CD8-positive, alpha-beta memory T cell (primary cell): ENCODE measurements at regions not wholly inside any gene's neighbourhood (a gene's known extent, or its start where the extent isn't known, plus 50 kb on each side); places are given as distances from the start of the nearest gene placed in this dataset.

Experiments used
- CTCF ChIA-PET: fragments of 350-600 bp; sonication (Branson Sonifier 250); formaldehyde crosslinking; loops from one replicate; lab custom pipeline; 2021; ENCODE audit warnings: antibody characterized with exemption; lab: Charles Lee
- POLR2A ChIA-PET: fragments of 350-600 bp; sonication (Branson Sonifier 250); formaldehyde crosslinking; loops from one replicate; lab custom pipeline; 2021; ENCODE audit warnings: antibody characterized with exemption; lab: Charles Lee
- DNase-seq, 5 donors: peaks; one replicate each; pipeline versions ENCODE4 v3.0.0 to v3.0.0-alpha.2; 2020 to 2022; ENCODE audit warnings: mixed read lengths in 1 of 5
- H3K27ac ChIP-seq: one replicate; pipeline ENCODE4 v1.7.0; 2013; ENCODE audit warnings: low read depth, mild to moderate bottlenecking, low read length, moderate library complexity
- H3K27me3 ChIP-seq: 2 replicates; pipeline ENCODE4 v1.7.0; 2013; ENCODE audit warnings: low read length, mild to moderate bottlenecking; ENCODE audit not compliant: insufficient read depth, poor library complexity, severe bottlenecking
- H3K36me3 ChIP-seq: 2 replicates; pipeline ENCODE4 v1.7.0; 2013; ENCODE audit warnings: mild to moderate bottlenecking, low read length, moderate library complexity; ENCODE audit not compliant: insufficient read depth
- H3K4me1 ChIP-seq: 2 replicates; pipeline ENCODE4 v1.7.0; 2013; ENCODE audit warnings: mild to moderate bottlenecking, low read length, moderate library complexity; ENCODE audit not compliant: insufficient read depth
- H3K4me3 ChIP-seq: 2 replicates; pipeline ENCODE4 v1.7.0; 2013; ENCODE audit warnings: mild to moderate bottlenecking, low read length
- H3K9me3 ChIP-seq: 2 replicates; pipeline ENCODE4 v1.7.0; 2013; ENCODE audit warnings: mild to moderate bottlenecking, low read length
- H3K27ac Mint-ChIP-seq, 8 donors: one replicate each; pipeline ENCODE4 v1.8.0; 2020 to 2021; ENCODE audit warnings: mixed read lengths in 8 of 8, mild to moderate bottlenecking in 6 of 8, inconsistent platforms in 3 of 8, moderate library complexity in 3 of 8
- H3K27me3 Mint-ChIP-seq, 2 donors: one replicate each; pipeline ENCODE4 v1.8.0; 2020 to 2021; ENCODE audit warnings: mixed read lengths in 2 of 2, mild to moderate bottlenecking in 1 of 2, moderate library complexity in 1 of 2
- H3K36me3 Mint-ChIP-seq, 3 donors: one replicate each; pipeline ENCODE4 v1.8.0; 2020 to 2021; ENCODE audit warnings: mixed read lengths in 3 of 3, inconsistent platforms in 1 of 3, mild to moderate bottlenecking in 1 of 3
- H3K4me1 Mint-ChIP-seq, 3 donors: one replicate each; pipeline ENCODE4 v1.8.0; 2020 to 2021; ENCODE audit warnings: mixed read lengths in 3 of 3, inconsistent platforms in 1 of 3, mild to moderate bottlenecking in 1 of 3
- H3K4me3 Mint-ChIP-seq, 7 donors: one replicate each; pipeline ENCODE4 v1.8.0; 2020 to 2021; ENCODE audit warnings: mixed read lengths in 7 of 7, mild to moderate bottlenecking in 6 of 7, moderate library complexity in 4 of 7, inconsistent platforms in 2 of 7
- H3K9me3 Mint-ChIP-seq, 5 donors: one replicate each; pipeline ENCODE4 v1.8.0; 2020 to 2022; ENCODE audit warnings: mixed read lengths in 5 of 5, mild to moderate bottlenecking in 3 of 5, moderate library complexity in 2 of 5, inconsistent platforms in 1 of 5

- no peaks in the 10 kb centered on the region for H3K4me1 ChIP-seq
- H3K4me3 Mint-ChIP-seq: no peak overlapping the region
- no peaks in the 10 kb centered on the region for H3K36me3 Mint-ChIP-seq
- ChIA-PET CTCF (no interaction called here), POLR2A (no interaction called here)
- DNase-seq: no peak
- no peaks in the 10 kb centered on the region for H3K9me3 ChIP-seq
- H3K36me3 ChIP-seq: no peaks in the 10 kb centered on the region
- no peaks in the 10 kb centered on the region for H3K4me1 Mint-ChIP-seq
- no peaks in the 10 kb centered on the region for H3K9me3 Mint-ChIP-seq
- H3K4me3 ChIP-seq: no peak overlapping the region
- H3K27ac Mint-ChIP-seq: no peak overlapping the region
- no peak overlapping the region for H3K27ac ChIP-seq
- peaks cover 6 to 22% of the 10 kb centered on the region in 2 donors for H3K27me3 Mint-ChIP-seq
- no peaks in the 10 kb centered on the region for H3K27me3 ChIP-seq
Observed at GRCh38 chr15:35622641-35623340, 76.8 kb upstream of the DPH6 start.

- Mint-ChIP-seq H3K9me3 (peaks cover 0 to 2% (median 0%) of the 10 kb centered on the region in 5 donors), H3K27me3 (peaks cover 6 to 25% of the 10 kb centered on the region in 2 donors), H3K4me1 (no peaks in the 10 kb centered on the region), H3K27ac (no peak overlapping the region), H3K36me3 (no peaks in the 10 kb centered on the region), H3K4me3 (no peak overlapping the region)
- DNase-seq: no peak
- Histone ChIP-seq H3K4me1 (no peaks in the 10 kb centered on the region), H3K36me3 (no peaks in the 10 kb centered on the region), H3K4me3 (no peak overlapping the region), H3K27ac (no peak overlapping the region), H3K9me3 (no peaks in the 10 kb centered on the region), H3K27me3 (no peaks in the 10 kb centered on the region)
- CTCF ChIA-PET: no interaction called here
- POLR2A ChIA-PET: no interaction called here
Observed at GRCh38 chr15:35624881-35625280, 78.9 kb upstream of the DPH6 start.

- Histone ChIP-seq H3K27ac (no peak overlapping the region), H3K36me3 (no peaks in the 10 kb centered on the region), H3K4me3 (no peak overlapping the region), H3K27me3 (no peaks in the 10 kb centered on the region), H3K4me1 (no peaks in the 10 kb centered on the region), H3K9me3 (no peaks in the 10 kb centered on the region)
- DNase-seq: no peak
- Mint-ChIP-seq H3K4me3 (no peak overlapping the region), H3K4me1 (no peaks in the 10 kb centered on the region), H3K27ac (no peak overlapping the region), H3K27me3 (peaks cover 4 to 13% of the 10 kb centered on the region in 2 donors), H3K9me3 (peaks cover 0 to 2% (median 0%) of the 10 kb centered on the region in 5 donors), H3K36me3 (no peaks in the 10 kb centered on the region)
- ChIA-PET POLR2A (no interaction called here), CTCF (no interaction called here)
Observed at GRCh38 chr15:35626571-35627318, 80.8 kb upstream of the DPH6 start.

GRCh38 chr15:35627696-35628095 lies 81.7 kb upstream of the DPH6 start:
- H3K27ac Mint-ChIP-seq: no peak overlapping the region
- POLR2A ChIA-PET: no interaction called here
- H3K4me3 Mint-ChIP-seq: no peak overlapping the region
- Histone ChIP-seq H3K27ac (no peak overlapping the region), H3K4me1 (no peaks in the 10 kb centered on the region), H3K9me3 (no peaks in the 10 kb centered on the region), H3K27me3 (no peaks in the 10 kb centered on the region), H3K4me3 (no peak overlapping the region), H3K36me3 (no peaks in the 10 kb centered on the region)
- H3K4me1 Mint-ChIP-seq: no peaks in the 10 kb centered on the region
- DNase-seq: no peak
- H3K9me3 Mint-ChIP-seq: peaks cover 0 to 2% (median 0%) of the 10 kb centered on the region in 5 donors
- H3K27me3 Mint-ChIP-seq: peaks cover 8 to 9% of the 10 kb centered on the region in 2 donors
- CTCF ChIA-PET: interaction anchor here (0.8 kb wide), 1 partner anchor 12 kb away, joined by 4 read pairs; no protein-coding TSS in a partner anchor
- H3K36me3 Mint-ChIP-seq: no peaks in the 10 kb centered on the region

- H3K4me1 ChIP-seq: no peaks in the 10 kb centered on the region
- H3K27me3 ChIP-seq: no peaks in the 10 kb centered on the region
- Mint-ChIP-seq H3K36me3 (no peaks in the 10 kb centered on the region), H3K9me3 (peaks cover 0 to 2% (median 0%) of the 10 kb centered on the region in 5 donors), H3K27me3 (peaks cover 7 to 8% of the 10 kb centered on the region in 2 donors), H3K27ac (no peak overlapping the region), H3K4me3 (no peak overlapping the region), H3K4me1 (no peaks in the 10 kb centered on the region)
- no peaks in the 10 kb centered on the region for H3K9me3 ChIP-seq
- H3K4me3 ChIP-seq: no peak overlapping the region
- ChIA-PET CTCF (no interaction called here), POLR2A (no interaction called here)
- H3K36me3 ChIP-seq: no peaks in the 10 kb centered on the region
- no peak for DNase-seq
- H3K27ac ChIP-seq: no peak overlapping the region
Observed at GRCh38 chr15:35629766-35630165, 83.8 kb upstream of the DPH6 start.

GRCh38 chr15:35630532-35630931 lies 84.6 kb upstream of the DPH6 start:
- no peaks in the 10 kb centered on the region for H3K4me1 Mint-ChIP-seq
- Histone ChIP-seq H3K27me3 (no peaks in the 10 kb centered on the region), H3K9me3 (no peaks in the 10 kb centered on the region), H3K4me3 (no peak overlapping the region), H3K4me1 (no peaks in the 10 kb centered on the region), H3K27ac (no peak overlapping the region), H3K36me3 (no peaks in the 10 kb centered on the region)
- no peaks in the 10 kb centered on the region for H3K36me3 Mint-ChIP-seq
- ChIA-PET CTCF (no interaction called here), POLR2A (no interaction called here)
- peaks cover 0 to 2% (median 0%) of the 10 kb centered on the region in 5 donors for H3K9me3 Mint-ChIP-seq
- DNase-seq: no peak
- no peak overlapping the region for H3K27ac Mint-ChIP-seq
- H3K27me3 Mint-ChIP-seq: peaks cover 8 to 13% of the 10 kb centered on the region in 2 donors
- H3K4me3 Mint-ChIP-seq: no peak overlapping the region

GRCh38 chr15:35630985-35631384 lies 85.0 kb upstream of the DPH6 start:
- no peaks in the 10 kb centered on the region for H3K9me3 ChIP-seq
- H3K27ac ChIP-seq: no peak overlapping the region
- Mint-ChIP-seq H3K4me1 (no peaks in the 10 kb centered on the region), H3K9me3 (peaks cover 0 to 2% (median 0%) of the 10 kb centered on the region in 5 donors), H3K27me3 (peaks cover 6 to 13% of the 10 kb centered on the region in 2 donors), H3K36me3 (no peaks in the 10 kb centered on the region), H3K4me3 (no peak overlapping the region), H3K27ac (no peak overlapping the region)
- no peak for DNase-seq
- H3K4me3 ChIP-seq: no peak overlapping the region
- H3K27me3 ChIP-seq: no peaks in the 10 kb centered on the region
- POLR2A ChIA-PET: no interaction called here
- CTCF ChIA-PET: no interaction called here
- no peaks in the 10 kb centered on the region for H3K4me1 ChIP-seq
- no peaks in the 10 kb centered on the region for H3K36me3 ChIP-seq

- Histone ChIP-seq H3K27me3 (no peaks in the 10 kb centered on the region), H3K9me3 (no peaks in the 10 kb centered on the region), H3K36me3 (no peaks in the 10 kb centered on the region), H3K4me1 (no peaks in the 10 kb centered on the region), H3K27ac (no peak overlapping the region), H3K4me3 (no peak overlapping the region)
- no peak overlapping the region for H3K27ac Mint-ChIP-seq
- H3K9me3 Mint-ChIP-seq: peaks cover 0 to 4% (median 0%) of the 10 kb centered on the region in 5 donors
- no peak overlapping the region for H3K4me3 Mint-ChIP-seq
- POLR2A ChIA-PET: no interaction called here
- DNase-seq: no peak
- CTCF ChIA-PET: no interaction called here
- peaks cover 11 to 26% of the 10 kb centered on the region in 2 donors for H3K27me3 Mint-ChIP-seq
- H3K4me1 Mint-ChIP-seq: no peaks in the 10 kb centered on the region
- no peaks in the 10 kb centered on the region for H3K36me3 Mint-ChIP-seq
Observed at GRCh38 chr15:35633677-35634076, 87.7 kb upstream of the DPH6 start.
